ENCODE measurements at regions not wholly inside any gene's neighbourhood (a gene's known extent, or its start where the extent isn't known, plus 50 kb on each side); places are given as distances from the start of the nearest gene placed in this dataset.

DNA sequence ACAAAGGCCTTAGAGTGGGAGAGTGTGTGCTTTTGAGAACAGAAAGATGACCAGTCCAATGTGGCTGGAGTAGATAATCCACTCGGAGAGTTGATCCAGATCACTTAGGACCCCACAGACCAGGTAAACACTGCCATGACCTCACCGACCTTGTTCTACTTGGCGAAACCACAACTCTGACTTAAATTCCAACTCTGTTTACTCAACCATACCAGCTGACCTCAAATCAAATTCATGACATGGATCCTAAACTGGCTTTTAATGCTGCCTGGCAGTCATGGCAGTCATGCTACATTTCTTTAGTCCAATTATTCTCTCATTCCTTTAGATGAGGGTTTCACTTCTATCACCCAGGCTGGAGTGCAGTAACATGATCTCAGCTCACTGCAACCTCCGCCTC, 347.1 kb upstream of the FAM98A start:
- no peaks in the 10 kb centered on the region for H3K9me3 ChIP-seq
- H3K4me3 ChIP-seq: no peak overlapping the region
- no peaks in the 10 kb centered on the region for H3K36me3 ChIP-seq
- WGBS, 2 donors: 91 to 97% methylated on average over 4 of the region's 4 CpGs
- H3K27ac ChIP-seq: no peak overlapping the region
- no peak for TF ChIP-seq POLR2A (IDR thresholded peaks at IDR 0.05)
- TF ChIP-seq, protein P1, sequence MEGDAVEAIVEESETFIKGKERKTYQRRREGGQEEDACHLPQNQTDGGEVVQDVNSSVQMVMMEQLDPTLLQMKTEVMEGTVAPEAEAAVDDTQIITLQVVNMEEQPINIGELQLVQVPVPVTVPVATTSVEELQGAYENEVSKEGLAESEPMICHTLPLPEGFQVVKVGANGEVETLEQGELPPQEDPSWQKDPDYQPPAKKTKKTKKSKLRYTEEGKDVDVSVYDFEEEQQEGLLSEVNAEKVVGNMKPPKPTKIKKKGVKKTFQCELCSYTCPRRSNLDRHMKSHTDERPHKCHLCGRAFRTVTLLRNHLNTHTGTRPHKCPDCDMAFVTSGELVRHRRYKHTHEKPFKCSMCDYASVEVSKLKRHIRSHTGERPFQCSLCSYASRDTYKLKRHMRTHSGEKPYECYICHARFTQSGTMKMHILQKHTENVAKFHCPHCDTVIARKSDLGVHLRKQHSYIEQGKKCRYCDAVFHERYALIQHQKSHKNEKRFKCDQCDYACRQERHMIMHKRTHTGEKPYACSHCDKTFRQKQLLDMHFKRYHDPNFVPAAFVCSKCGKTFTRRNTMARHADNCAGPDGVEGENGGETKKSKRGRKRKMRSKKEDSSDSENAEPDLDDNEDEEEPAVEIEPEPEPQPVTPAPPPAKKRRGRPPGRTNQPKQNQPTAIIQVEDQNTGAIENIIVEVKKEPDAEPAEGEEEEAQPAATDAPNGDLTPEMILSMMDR (IDR thresholded peaks at IDR 0.05): no peak
- TF ChIP-seq EP300 (IDR thresholded peaks at IDR 0.05): no peak
- no peaks in the 10 kb centered on the region for H3K4me1 ChIP-seq
- no peak for DNase-seq (ENCODE audit: low spot score in 2 of 2)
- no peaks in the 10 kb centered on the region for H3K27me3 ChIP-seq

DNA sequence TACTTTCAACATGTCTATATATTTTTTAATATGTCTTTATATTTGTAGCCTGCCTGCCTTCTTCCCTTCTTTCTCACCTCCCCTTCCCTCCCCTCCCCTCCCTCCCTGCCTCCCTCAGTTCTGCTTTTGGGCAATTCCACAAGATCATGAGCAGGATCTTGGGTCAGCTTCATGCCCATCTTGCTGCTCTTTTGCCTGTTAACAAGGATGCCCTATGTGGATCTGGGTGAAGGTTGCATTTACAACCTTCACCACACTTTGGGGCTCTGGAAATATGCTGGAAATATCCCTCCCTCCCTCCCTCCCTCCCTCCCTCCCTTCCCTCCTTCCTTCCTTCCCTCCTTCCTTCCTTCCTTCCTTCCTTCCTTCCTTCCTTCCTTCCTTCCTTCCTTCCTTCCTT, 334.1 kb upstream of the FAM98A start:
- no peak overlapping the region for H3K27ac ChIP-seq
- no peak for TF ChIP-seq EP300 (IDR thresholded peaks at IDR 0.05)
- TF ChIP-seq, protein P1 (IDR thresholded peaks at IDR 0.05): no peak
- TF ChIP-seq POLR2A (IDR thresholded peaks at IDR 0.05): no peak
- DNase-seq (ENCODE audit: low spot score in 2 of 2): no peak
- H3K4me1 ChIP-seq: no peaks in the 10 kb centered on the region
- H3K9me3 ChIP-seq: no peaks in the 10 kb centered on the region
- H3K27me3 ChIP-seq: no peaks in the 10 kb centered on the region
- no peaks in the 10 kb centered on the region for H3K36me3 ChIP-seq
- no peak overlapping the region for H3K4me3 ChIP-seq

DNA sequence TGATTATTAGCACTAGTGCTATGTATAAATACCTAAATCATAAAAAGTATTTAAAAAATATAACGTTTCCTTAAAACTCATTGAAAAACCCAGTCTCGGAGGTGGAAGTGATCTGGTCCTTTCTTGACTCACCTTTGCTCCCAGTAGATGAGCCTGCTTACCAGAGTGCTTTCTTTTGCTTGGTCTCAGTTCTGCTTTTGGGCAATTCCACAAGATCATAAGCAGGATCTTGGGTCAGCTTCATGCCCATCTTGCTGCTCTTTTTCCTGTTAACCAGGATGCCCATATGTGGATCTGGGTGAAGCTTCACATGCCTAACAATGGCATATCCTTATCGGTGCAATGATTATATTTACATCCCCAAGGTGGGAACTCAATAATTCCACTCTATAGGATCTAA, 332.1 kb upstream of the FAM98A start:
- Histone ChIP-seq H3K9me3 (no peaks in the 10 kb centered on the region), H3K4me3 (no peak overlapping the region), H3K36me3 (no peaks in the 10 kb centered on the region), H3K27me3 (no peaks in the 10 kb centered on the region), H3K27ac (no peak overlapping the region), H3K4me1 (no peaks in the 10 kb centered on the region)
- TF ChIP-seq EP300 (IDR thresholded peaks at IDR 0.05) (no peak), POLR2A (IDR thresholded peaks at IDR 0.05) (no peak)
- TF ChIP-seq, protein P1 (IDR thresholded peaks at IDR 0.05): no peak
- no peak for DNase-seq (ENCODE audit: low spot score in 2 of 2)
- WGBS, 2 donors: 87 to 88% methylated on average over 3 of the region's 3 CpGs

DNA sequence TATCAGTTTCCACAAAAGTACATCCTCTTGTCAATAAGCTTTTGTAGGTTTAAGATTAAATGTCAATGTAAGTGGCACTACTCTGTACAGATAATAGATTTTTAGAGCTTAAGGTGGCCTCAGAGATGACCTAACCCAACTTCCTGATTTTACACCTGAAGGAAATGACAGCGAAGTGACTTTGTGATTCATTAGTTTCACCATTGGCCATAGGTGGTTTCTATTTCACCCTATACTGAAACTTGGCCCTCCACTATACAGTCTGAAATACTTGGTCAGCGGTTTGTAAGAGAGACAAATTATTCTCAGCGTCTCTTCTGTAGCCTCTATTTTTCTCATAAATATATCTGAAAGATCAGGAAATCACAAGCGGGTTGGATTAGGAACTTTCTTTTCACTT, 330.4 kb upstream of the FAM98A start:
- no peaks in the 10 kb centered on the region for H3K27me3 ChIP-seq
- TF ChIP-seq, protein P1 (IDR thresholded peaks at IDR 0.05): no peak
- TF ChIP-seq EP300 (IDR thresholded peaks at IDR 0.05) (no peak), POLR2A (IDR thresholded peaks at IDR 0.05) (no peak)
- no peaks in the 10 kb centered on the region for H3K9me3 ChIP-seq

DNA sequence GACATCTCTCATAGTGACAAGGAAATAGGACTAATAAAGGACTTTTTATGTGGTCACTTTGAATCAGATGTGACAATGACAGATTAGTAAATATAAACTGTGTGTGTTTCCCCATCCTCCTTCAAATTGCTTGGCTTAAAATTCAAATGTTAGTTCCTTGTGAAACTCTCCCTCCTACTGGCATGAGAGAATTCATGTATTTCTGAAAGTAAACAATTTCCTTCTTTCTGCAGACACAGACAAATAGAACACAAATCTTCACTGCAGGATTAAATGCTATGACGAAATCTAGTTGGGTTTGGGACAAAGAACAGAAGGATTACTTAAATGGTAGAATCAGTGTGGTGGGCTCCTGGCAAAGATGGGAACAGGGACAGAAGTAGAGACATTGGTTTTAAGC, 328.7 kb upstream of the FAM98A start:
- WGBS, 2 donors: 72 to 78% methylated on average over 1 of the region's 1 CpG
- Histone ChIP-seq H3K27ac (no peak overlapping the region), H3K36me3 (no peaks in the 10 kb centered on the region), H3K27me3 (no peaks in the 10 kb centered on the region), H3K4me1 (no peaks in the 10 kb centered on the region), H3K9me3 (no peaks in the 10 kb centered on the region), H3K4me3 (no peak overlapping the region)
- TF ChIP-seq EP300 (IDR thresholded peaks at IDR 0.05): no peak
- TF ChIP-seq, protein P1 (IDR thresholded peaks at IDR 0.05): no peak
- no peak for TF ChIP-seq POLR2A (IDR thresholded peaks at IDR 0.05)
- no peak for DNase-seq (ENCODE audit: low spot score in 2 of 2)

More for the DNA sequence above, 330.4 kb upstream of the FAM98A start:
- Histone ChIP-seq H3K27ac (no peak overlapping the region), H3K36me3 (no peaks in the 10 kb centered on the region), H3K4me3 (no peak overlapping the region), H3K4me1 (no peaks in the 10 kb centered on the region)
- no peak for DNase-seq (ENCODE audit: low spot score in 2 of 2)
- WGBS, 2 donors: 94 to 95% methylated on average over 4 of the region's 4 CpGs

Measured in tibial nerve (tissue), 4 donors.